T-helper 1 cell treated with Interleukin-12 subunit alpha and Interleukin-12 subunit beta and Interleukin-4 antibody, amounts not matched to agents 30 μg/mL and 1 μg/mL, for 36 hours (primary cell): ENCODE measurements at regions not wholly inside any gene's neighbourhood (a gene's known extent, or its start where the extent isn't known, plus 50 kb on each side); places are given as distances from the start of the nearest gene placed in this dataset.

Source experiments
- H3K27ac Mint-ChIP-seq: one replicate; pipeline ENCODE4 v1.8.0; 2021; ENCODE audit warnings: mild to moderate bottlenecking, mixed read lengths
- H3K27me3 Mint-ChIP-seq: one replicate; pipeline ENCODE4 v1.8.0; 2021; ENCODE audit warnings: low read depth, mixed read lengths
- H3K36me3 Mint-ChIP-seq: one replicate; pipeline ENCODE4 v1.8.0; 2021; ENCODE audit warnings: low read depth, mixed read lengths
- H3K4me1 Mint-ChIP-seq: one replicate; pipeline ENCODE4 v1.8.0; 2021; ENCODE audit warnings: low read depth, mixed read lengths
- H3K4me3 Mint-ChIP-seq: one replicate; pipeline ENCODE4 v1.8.0; 2021; ENCODE audit warnings: mild to moderate bottlenecking, moderate library complexity, mixed read lengths
- H3K9me3 Mint-ChIP-seq: one replicate; pipeline ENCODE4 v1.8.0; 2021; ENCODE audit warnings: mixed read lengths

GRCh38 chr12:114916124-114916523 is 232.1 kb upstream of the TBX3 start:
- Mint-ChIP-seq H3K36me3 (no peaks in the 10 kb centered on the region), H3K4me3 (no peak overlapping the region), H3K4me1 (no peaks in the 10 kb centered on the region), H3K9me3 (peaks cover 19% of the 10 kb centered on the region), H3K27ac (no peak overlapping the region), H3K27me3 (no peaks in the 10 kb centered on the region)

DNA sequence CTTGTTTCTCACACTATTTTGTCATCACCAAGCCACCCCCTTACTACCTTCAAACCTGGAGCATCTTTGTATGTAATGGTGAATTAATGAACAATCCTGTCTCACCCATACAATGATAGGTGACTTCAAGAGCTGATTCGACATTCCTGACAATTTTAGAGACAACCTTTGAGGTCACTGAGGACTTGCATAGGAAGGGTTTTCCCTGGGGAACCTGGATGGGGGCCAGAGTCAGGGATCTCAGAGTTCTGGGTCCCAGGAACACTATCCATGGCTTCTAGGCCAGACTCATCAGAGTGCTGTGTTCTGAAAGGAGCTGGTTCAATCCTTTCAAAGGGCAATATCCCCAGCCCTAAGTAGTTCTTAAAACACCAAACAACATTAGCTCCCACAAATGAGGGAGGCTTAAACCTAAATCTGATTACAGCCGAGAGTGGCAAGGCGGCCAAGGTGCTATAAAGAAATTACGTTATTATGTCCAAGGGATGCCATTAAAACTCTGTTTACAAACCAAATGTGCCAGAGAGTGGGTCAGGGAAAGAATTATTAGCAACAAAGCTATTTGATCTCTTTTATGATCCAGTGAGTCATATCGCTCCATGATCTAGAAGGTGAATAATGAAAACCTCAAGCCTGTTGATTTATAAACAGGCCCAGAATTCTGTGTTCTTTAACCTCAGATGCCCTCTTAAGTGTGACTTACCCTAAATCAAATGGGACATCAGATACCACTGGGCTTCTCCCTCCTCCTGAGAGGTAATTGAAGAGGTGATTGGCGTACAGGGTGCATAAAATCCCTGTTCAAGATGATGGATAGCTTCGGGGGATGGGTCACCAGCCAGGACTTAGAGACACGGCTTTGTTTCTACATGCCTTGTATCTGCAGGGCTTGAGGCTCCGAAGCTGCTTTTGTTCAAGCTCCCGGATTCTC is 230.2 kb upstream of the TBX3 start:
- H3K36me3 Mint-ChIP-seq, result no peaks in the 10 kb centered on the region
- H3K4me1 Mint-ChIP-seq, result no peaks in the 10 kb centered on the region
- peaks cover 22% of the 10 kb centered on the region for H3K9me3 Mint-ChIP-seq
- H3K4me3 Mint-ChIP-seq, result no peak overlapping the region
- H3K27me3 Mint-ChIP-seq, result no peaks in the 10 kb centered on the region
- H3K27ac Mint-ChIP-seq, result no peak overlapping the region

GRCh38 chr12:114912811-114913210 is 228.8 kb upstream of the TBX3 start:
- H3K27me3 Mint-ChIP-seq, result no peaks in the 10 kb centered on the region
- H3K36me3 Mint-ChIP-seq, result no peaks in the 10 kb centered on the region
- H3K4me3 Mint-ChIP-seq, result no peak overlapping the region
- H3K27ac Mint-ChIP-seq, result no peak overlapping the region
- H3K9me3 Mint-ChIP-seq, result peaks cover 19% of the 10 kb centered on the region
- no peaks in the 10 kb centered on the region for H3K4me1 Mint-ChIP-seq

GRCh38 chr12:114911196-114911595 is 227.2 kb upstream of the TBX3 start:
- no peak overlapping the region for H3K27ac Mint-ChIP-seq
- H3K27me3 Mint-ChIP-seq, result no peaks in the 10 kb centered on the region
- H3K4me3 Mint-ChIP-seq, result no peak overlapping the region
- H3K36me3 Mint-ChIP-seq, result no peaks in the 10 kb centered on the region
- H3K9me3 Mint-ChIP-seq, result peaks cover 14% of the 10 kb centered on the region
- no peaks in the 10 kb centered on the region for H3K4me1 Mint-ChIP-seq

GRCh38 chr12:114904254-114905003 is 220.5 kb upstream of the TBX3 start:
- Mint-ChIP-seq H3K9me3 (peaks cover 9% of the 10 kb centered on the region), H3K4me3 (no peak overlapping the region), H3K27ac (no peak overlapping the region), H3K4me1 (no peaks in the 10 kb centered on the region), H3K36me3 (no peaks in the 10 kb centered on the region), H3K27me3 (no peaks in the 10 kb centered on the region)

GRCh38 chr12:114903083-114903691 is 219.2 kb upstream of the TBX3 start:
- H3K27me3 Mint-ChIP-seq, result no peaks in the 10 kb centered on the region
- H3K36me3 Mint-ChIP-seq, result no peaks in the 10 kb centered on the region
- H3K9me3 Mint-ChIP-seq, result peaks cover 10% of the 10 kb centered on the region
- no peak overlapping the region for H3K27ac Mint-ChIP-seq
- no peaks in the 10 kb centered on the region for H3K4me1 Mint-ChIP-seq
- H3K4me3 Mint-ChIP-seq, result no peak overlapping the region

GRCh38 chr12:114902665-114903064 is 218.7 kb upstream of the TBX3 start:
- Mint-ChIP-seq H3K4me3 (no peak overlapping the region), H3K4me1 (no peaks in the 10 kb centered on the region), H3K27me3 (no peaks in the 10 kb centered on the region), H3K36me3 (no peaks in the 10 kb centered on the region), H3K27ac (no peak overlapping the region), H3K9me3 (peaks cover 10% of the 10 kb centered on the region)

DNA sequence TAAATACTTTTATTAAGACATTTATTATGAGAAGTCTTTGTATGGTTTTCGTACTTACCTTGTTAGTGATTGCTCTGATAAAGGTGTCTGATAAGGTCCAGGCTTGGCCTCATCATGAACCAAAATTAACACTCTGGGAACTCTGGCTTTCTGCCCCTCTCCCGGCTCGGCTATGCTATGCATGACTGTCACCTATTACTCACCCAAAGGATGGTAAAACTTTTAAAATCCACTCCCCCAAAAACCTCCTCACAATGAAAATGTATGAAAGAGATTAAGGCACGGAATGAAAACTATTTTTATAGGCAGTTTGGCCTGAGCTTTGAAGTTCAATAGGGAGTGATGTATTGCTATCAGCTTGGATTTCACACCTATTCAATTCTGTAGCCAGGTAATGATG is 217.3 kb upstream of the TBX3 start:
- Mint-ChIP-seq H3K36me3 (no peaks in the 10 kb centered on the region), H3K27ac (no peak overlapping the region), H3K27me3 (no peaks in the 10 kb centered on the region), H3K9me3 (peaks cover 15% of the 10 kb centered on the region), H3K4me1 (no peaks in the 10 kb centered on the region), H3K4me3 (no peak overlapping the region)

- H3K36me3 Mint-ChIP-seq, result no peaks in the 10 kb centered on the region
- H3K9me3 Mint-ChIP-seq, result peaks cover 17% of the 10 kb centered on the region
- H3K4me3 Mint-ChIP-seq, result no peak overlapping the region
- no peak overlapping the region for H3K27ac Mint-ChIP-seq
- H3K4me1 Mint-ChIP-seq, result no peaks in the 10 kb centered on the region
- no peaks in the 10 kb centered on the region for H3K27me3 Mint-ChIP-seq
These were observed 214.2 kb upstream of the TBX3 start for GRCh38 chr12:114898159-114898558.

GRCh38 chr12:114895827-114896226 is 211.9 kb upstream of the TBX3 start:
- Mint-ChIP-seq H3K4me3 (no peak overlapping the region), H3K4me1 (no peaks in the 10 kb centered on the region), H3K9me3 (peaks cover 17% of the 10 kb centered on the region), H3K27ac (no peak overlapping the region), H3K36me3 (no peaks in the 10 kb centered on the region), H3K27me3 (no peaks in the 10 kb centered on the region)

GRCh38 chr12:114895081-114895480 is 211.1 kb upstream of the TBX3 start:
- H3K27me3 Mint-ChIP-seq, result no peaks in the 10 kb centered on the region

DNA sequence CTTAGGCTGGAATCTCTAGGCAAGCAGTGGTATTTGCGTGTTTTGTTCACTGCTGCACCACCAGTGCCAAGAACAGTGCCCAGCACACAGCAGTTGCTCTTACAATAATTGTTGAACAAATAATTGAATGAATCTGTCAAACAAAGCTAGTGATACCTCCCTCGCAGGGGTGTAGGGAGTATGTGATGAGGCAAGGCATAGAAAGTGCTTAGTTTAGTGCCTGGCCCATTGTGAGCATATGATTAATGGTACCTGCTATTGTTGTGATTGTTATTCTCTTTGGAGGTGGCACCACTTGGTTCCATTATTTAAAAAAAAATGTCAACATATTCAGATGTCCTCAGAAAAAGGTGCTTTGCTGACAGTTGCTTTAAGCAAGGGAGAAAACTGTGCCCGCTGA is 210.1 kb upstream of the TBX3 start:
- Mint-ChIP-seq H3K27ac (no peak overlapping the region), H3K27me3 (no peaks in the 10 kb centered on the region), H3K36me3 (no peaks in the 10 kb centered on the region), H3K4me1 (no peaks in the 10 kb centered on the region), H3K9me3 (peaks cover 7% of the 10 kb centered on the region), H3K4me3 (no peak overlapping the region)

More at GRCh38 chr12:114895081-114895480, 211.1 kb upstream of the TBX3 start:
- no peak overlapping the region for H3K27ac Mint-ChIP-seq
- H3K9me3 Mint-ChIP-seq, result peaks cover 13% of the 10 kb centered on the region
- no peak overlapping the region for H3K4me3 Mint-ChIP-seq
- H3K36me3 Mint-ChIP-seq, result no peaks in the 10 kb centered on the region
- H3K4me1 Mint-ChIP-seq, result no peaks in the 10 kb centered on the region

GRCh38 chr12:114888928-114889584 is 205.1 kb upstream of the TBX3 start:
- Mint-ChIP-seq H3K27me3 (no peaks in the 10 kb centered on the region), H3K9me3 (no peaks in the 10 kb centered on the region), H3K36me3 (no peaks in the 10 kb centered on the region), H3K4me3 (no peak overlapping the region), H3K4me1 (no peaks in the 10 kb centered on the region), H3K27ac (no peak overlapping the region)

DNA sequence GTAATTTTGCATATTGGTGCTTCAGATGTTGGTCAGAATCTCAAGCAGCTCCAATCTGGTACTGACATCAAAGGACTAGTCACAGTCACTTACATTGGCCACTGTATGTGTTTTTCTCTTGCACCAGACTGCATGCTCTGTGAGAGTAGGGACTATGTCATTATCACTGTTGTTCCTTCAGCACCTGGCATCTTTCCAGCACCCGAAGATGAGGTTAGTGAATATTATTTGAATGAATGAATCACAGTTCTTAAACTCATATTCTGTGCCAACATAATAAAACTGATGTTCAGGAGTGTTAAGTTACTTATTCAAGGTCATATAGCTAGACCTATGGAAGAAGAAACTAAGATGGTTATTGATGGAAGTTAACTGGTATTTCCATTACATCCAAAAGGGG is 204.5 kb upstream of the TBX3 start:
- no peaks in the 10 kb centered on the region for H3K27me3 Mint-ChIP-seq
- no peak overlapping the region for H3K4me3 Mint-ChIP-seq
- H3K9me3 Mint-ChIP-seq, result peaks cover under 1% of the 10 kb centered on the region
- no peaks in the 10 kb centered on the region for H3K36me3 Mint-ChIP-seq
- no peak overlapping the region for H3K27ac Mint-ChIP-seq
- no peaks in the 10 kb centered on the region for H3K4me1 Mint-ChIP-seq
